ENCODE measurements at regions not wholly inside any gene's neighbourhood (a gene's known extent, or its start where the extent isn't known, plus 50 kb on each side); places are given as distances from the start of the nearest gene placed in this dataset.

- no peak for TF ChIP-seq CTCF (IDR thresholded peaks at IDR 0.05)
- no peak for TF ChIP-seq POLR2A (IDR thresholded peaks at IDR 0.05)
Measured at GRCh38 chr2:12610314-12610713, 106.4 kb upstream of the TRIB2 start.

Measured in Peyer's patch (tissue), 4 donors.